Prostate gland (tissue), 2 donors: ENCODE measurements at regions not wholly inside any gene's neighbourhood (a gene's known extent, or its start where the extent isn't known, plus 50 kb on each side); places are given as distances from the start of the nearest gene placed in this dataset.

Experiments used
- DNase-seq: peaks from one replicate; pipeline ENCODE4 v3.0.0-alpha.2; 2019; ENCODE audit warnings: low spot score
- H3K27ac ChIP-seq, 2 donors: fragments of 200-600 bp; sonication (generic); 2 replicates each; pipeline ENCODE4 v1.5.1; 2017 to 2019
- H3K27me3 ChIP-seq: fragments of 200-600 bp; sonication (generic); replicated peaks from 2 replicates; pipeline ENCODE4 v1.5.1; 2019; ENCODE audit not compliant: insufficient read depth
- H3K36me3 ChIP-seq, 2 donors: fragments of 200-600 bp; sonication (generic); 1 replicate in 1 of 2; 2 replicates in 1 of 2; pipeline versions ENCODE4 v1.5.1 to v1.8.1; 2017 to 2019
- H3K4me1 ChIP-seq: fragments of 200-600 bp; sonication (generic); replicated peaks from 2 replicates; pipeline ENCODE4 v1.5.1; 2019
- H3K4me3 ChIP-seq, 2 donors: fragments of 200-600 bp; sonication (generic); 2 replicates each; pipeline ENCODE4 v1.5.1; 2017 to 2019
- H3K9me3 ChIP-seq: fragments of 200-600 bp; sonication (generic); 2 replicates; pipeline ENCODE4 v1.5.1; 2017
- POLR2A ChIP-seq: fragments of 450-650 bp; IDR thresholded peaks from one replicate; pipeline ENCODE4 v1.6.1; 2016; ENCODE audit warnings: antibody characterized with exemption, mild to moderate bottlenecking
- POLR2AphosphoS5 ChIP-seq: sonication (generic); formaldehyde crosslinking; IDR thresholded peaks from one replicate; pipeline ENCODE4 v1.6.1; 2017; ENCODE audit warnings: antibody characterized with exemption
- WGBS: methylation state at CpG from one replicate; pipeline ENCODE4 v1.1.5; 2018; 5-methylcytosine and 5-hydroxymethylcytosine counted together
- intact Hi-C: fragments of 100-400 bp; cut with DNase I; formaldehyde crosslinking; loops from one replicate; pipeline ENCODE4 v1.14.2; 2022
- TF ChIP-seq, protein P1 (sequence below), 4 experiments: fragments of 200-600 bp in 2 of 4; fragments of 450-650 bp in 2 of 4; sonication (generic) in 2 of 4; IDR thresholded peaks; 1 replicate in 3 of 4; 2 replicates in 1 of 4; pipeline ENCODE4 v1.5.1; 2016 to 2019; ENCODE audit warnings: antibody characterized with exemption in 4 of 4, mild to moderate bottlenecking in 2 of 4, moderate library complexity in 2 of 4

DNA sequence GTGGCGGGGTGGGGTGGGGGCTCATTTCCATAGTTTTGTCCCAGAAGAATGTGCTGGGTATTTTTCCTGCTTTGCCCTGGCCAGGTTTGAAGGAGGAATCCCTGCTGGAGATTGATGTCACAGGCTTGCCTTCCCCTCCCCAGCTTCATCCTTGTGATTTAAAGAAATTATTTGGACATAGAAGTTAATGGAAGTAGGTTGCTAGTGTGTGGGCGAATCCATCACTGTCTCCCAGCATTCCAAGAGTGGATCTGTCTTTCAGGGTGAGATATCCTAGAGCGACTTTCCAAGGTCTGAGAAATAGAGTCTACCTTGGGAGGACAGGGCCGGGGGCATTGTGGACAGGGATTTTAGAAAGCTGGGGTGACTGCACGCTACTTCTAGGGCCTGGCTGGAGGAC, 64.9 kb upstream of the HSPA9 start:
- Histone ChIP-seq H3K4me1 (no peaks in the 10 kb centered on the region), H3K27me3 (no peaks in the 10 kb centered on the region), H3K4me3 (no peak overlapping the region), H3K27ac (no peak overlapping the region), H3K9me3 (no peaks in the 10 kb centered on the region), H3K36me3 (no peaks in the 10 kb centered on the region)
- intact Hi-C loops: loop anchor here (10.0 kb wide), 1 partner anchor 625 kb away; no protein-coding TSS in a partner anchor
- no peak for TF ChIP-seq POLR2A
- TF ChIP-seq POLR2AphosphoS5: no peak
- TF ChIP-seq, protein P1, sequence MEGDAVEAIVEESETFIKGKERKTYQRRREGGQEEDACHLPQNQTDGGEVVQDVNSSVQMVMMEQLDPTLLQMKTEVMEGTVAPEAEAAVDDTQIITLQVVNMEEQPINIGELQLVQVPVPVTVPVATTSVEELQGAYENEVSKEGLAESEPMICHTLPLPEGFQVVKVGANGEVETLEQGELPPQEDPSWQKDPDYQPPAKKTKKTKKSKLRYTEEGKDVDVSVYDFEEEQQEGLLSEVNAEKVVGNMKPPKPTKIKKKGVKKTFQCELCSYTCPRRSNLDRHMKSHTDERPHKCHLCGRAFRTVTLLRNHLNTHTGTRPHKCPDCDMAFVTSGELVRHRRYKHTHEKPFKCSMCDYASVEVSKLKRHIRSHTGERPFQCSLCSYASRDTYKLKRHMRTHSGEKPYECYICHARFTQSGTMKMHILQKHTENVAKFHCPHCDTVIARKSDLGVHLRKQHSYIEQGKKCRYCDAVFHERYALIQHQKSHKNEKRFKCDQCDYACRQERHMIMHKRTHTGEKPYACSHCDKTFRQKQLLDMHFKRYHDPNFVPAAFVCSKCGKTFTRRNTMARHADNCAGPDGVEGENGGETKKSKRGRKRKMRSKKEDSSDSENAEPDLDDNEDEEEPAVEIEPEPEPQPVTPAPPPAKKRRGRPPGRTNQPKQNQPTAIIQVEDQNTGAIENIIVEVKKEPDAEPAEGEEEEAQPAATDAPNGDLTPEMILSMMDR (IDR thresholded peaks at IDR 0.05): no peak
- DNase-seq: no peak
- 91% methylated on average over 5 of the region's 5 CpGs for WGBS

- DNase-seq: no peak
- Histone ChIP-seq H3K36me3 (no peaks in the 10 kb centered on the region), H3K27ac (no peak overlapping the region), H3K4me1 (no peaks in the 10 kb centered on the region), H3K4me3 (no peak overlapping the region), H3K9me3 (no peaks in the 10 kb centered on the region), H3K27me3 (no peaks in the 10 kb centered on the region)
- WGBS: 59% methylated on average over 3 of the region's 3 CpGs
- TF ChIP-seq POLR2A (no peak), POLR2AphosphoS5 (no peak)
- TF ChIP-seq, protein P1 (IDR thresholded peaks at IDR 0.05): no peak
- intact Hi-C loops: loop anchor here (5.0 kb wide), 1 partner anchor 57 kb away; no protein-coding TSS in a partner anchor
These were observed 64.1 kb upstream of the HSPA9 start for GRCh38 chr5:138639326-138639725.

DNA sequence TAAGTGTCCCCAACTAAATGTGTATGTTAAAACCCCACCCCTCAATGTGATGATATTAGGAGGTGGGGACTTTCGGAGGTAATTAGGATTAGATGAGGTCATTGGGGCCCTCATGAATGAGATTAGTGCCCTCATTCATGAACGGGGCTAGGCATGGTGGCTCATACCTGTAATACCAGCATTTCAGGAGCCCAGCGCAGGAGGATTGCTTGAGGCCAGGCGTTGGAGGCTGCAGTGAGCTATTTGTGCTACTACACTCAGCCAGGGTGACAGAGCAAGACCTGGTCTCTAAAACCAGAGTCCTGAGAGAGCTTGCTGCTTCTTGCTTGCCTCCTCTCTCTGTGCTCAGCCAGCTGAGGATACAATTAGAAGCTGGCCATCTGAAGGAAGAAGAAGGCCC, 62.1 kb upstream of the HSPA9 start:
- H3K4me3 ChIP-seq: no peak overlapping the region
- DNase-seq: no peak
- TF ChIP-seq POLR2A (no peak), POLR2AphosphoS5 (no peak)
- TF ChIP-seq, protein P1 (IDR thresholded peaks at IDR 0.05): no peak
- 93% methylated on average over 4 of the region's 4 CpGs for WGBS
- H3K36me3 ChIP-seq: no peaks in the 10 kb centered on the region
- H3K4me1 ChIP-seq: no peaks in the 10 kb centered on the region
- H3K9me3 ChIP-seq: no peaks in the 10 kb centered on the region
- H3K27me3 ChIP-seq: no peaks in the 10 kb centered on the region
- H3K27ac ChIP-seq: no peak overlapping the region
- intact Hi-C loops: loop anchor here (5.0 kb wide), 1 partner anchor 55 kb away; no protein-coding TSS in a partner anchor

GRCh38 chr5:138636398-138636944, 61.3 kb upstream of the HSPA9 start:
- intact Hi-C loops: loop anchor here (5.0 kb wide), 1 partner anchor 54 kb away; no protein-coding TSS in a partner anchor
- Histone ChIP-seq H3K27me3 (no peaks in the 10 kb centered on the region), H3K27ac (no peak overlapping the region), H3K4me1 (no peaks in the 10 kb centered on the region), H3K36me3 (no peaks in the 10 kb centered on the region), H3K9me3 (no peaks in the 10 kb centered on the region), H3K4me3 (no peak overlapping the region)
- TF ChIP-seq POLR2AphosphoS5: no peak
- TF ChIP-seq, protein P1 (IDR thresholded peaks at IDR 0.05): no peak
- no peak for TF ChIP-seq POLR2A
- WGBS: 85% methylated on average over 5 of the region's 5 CpGs
- no peak for DNase-seq

DNA sequence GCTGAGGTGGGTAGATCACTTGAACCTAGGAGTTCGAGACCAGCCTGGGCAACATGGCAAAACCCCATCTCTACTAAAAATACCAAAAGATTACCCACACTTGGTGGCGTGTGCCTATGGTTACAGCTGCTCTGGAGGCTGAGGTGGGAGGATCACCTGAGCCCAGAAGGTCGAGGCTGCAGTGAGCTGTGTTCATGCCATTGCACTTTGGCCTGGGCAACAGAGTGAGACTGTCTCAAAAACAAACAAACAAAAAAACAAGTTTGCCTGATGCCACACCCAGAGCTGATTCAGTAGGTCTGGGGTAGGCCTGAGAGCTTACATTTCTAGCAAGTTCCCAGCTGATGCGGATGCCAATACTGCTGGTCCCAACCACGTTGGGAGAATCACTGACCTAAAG, 60.5 kb upstream of the HSPA9 start:
- no peaks in the 10 kb centered on the region for H3K27me3 ChIP-seq
- no peak overlapping the region for H3K4me3 ChIP-seq
- H3K4me1 ChIP-seq: no peaks in the 10 kb centered on the region
- intact Hi-C loops: loop anchor here (5.0 kb wide), 1 partner anchor 53 kb away; no protein-coding TSS in a partner anchor
- DNase-seq: no peak
- 84% methylated on average over 5 of the region's 5 CpGs for WGBS
- TF ChIP-seq POLR2AphosphoS5: no peak
- TF ChIP-seq POLR2A: no peak
- TF ChIP-seq, protein P1 (IDR thresholded peaks at IDR 0.05): no peak
- H3K27ac ChIP-seq: peak overlapping the region in 1 of 2 donors; percentile 26
- H3K9me3 ChIP-seq: no peaks in the 10 kb centered on the region
- H3K36me3 ChIP-seq: no peaks in the 10 kb centered on the region
